Adrenal gland (tissue), 5 donors: ENCODE measurements at regions not wholly inside any gene's neighbourhood (a gene's known extent, or its start where the extent isn't known, plus 50 kb on each side); places are given as distances from the start of the nearest gene placed in this dataset.
A peak's percentile ranks its signal among the peaks of the same experiment; 100 is the strongest.

Source experiments
- POLR2A ChIP-seq, 2 donors: fragments of 450-650 bp; IDR thresholded peaks; one replicate each; pipeline ENCODE4 v1.6.1; 2017; ENCODE audit warnings: antibody characterized with exemption in 2 of 2, mild to moderate bottlenecking in 2 of 2, moderate library complexity in 1 of 2
- TF ChIP-seq, protein P1 (sequence below), 6 experiments: fragments of 450-650 bp in 4 of 6; fragments of 200-600 bp in 2 of 6; sonication (generic) in 1 of 6; IDR thresholded peaks; 1 replicate in 5 of 6; 2 replicates in 1 of 6; pipeline versions ENCODE4 v1.5.1 to v1.8.0; 2016 to 2021; ENCODE audit warnings: antibody characterized with exemption in 6 of 6, mild to moderate bottlenecking in 2 of 6, moderate library complexity in 1 of 6
- donor health status: DM: no; HTN: no; CAD: no.

DNA sequence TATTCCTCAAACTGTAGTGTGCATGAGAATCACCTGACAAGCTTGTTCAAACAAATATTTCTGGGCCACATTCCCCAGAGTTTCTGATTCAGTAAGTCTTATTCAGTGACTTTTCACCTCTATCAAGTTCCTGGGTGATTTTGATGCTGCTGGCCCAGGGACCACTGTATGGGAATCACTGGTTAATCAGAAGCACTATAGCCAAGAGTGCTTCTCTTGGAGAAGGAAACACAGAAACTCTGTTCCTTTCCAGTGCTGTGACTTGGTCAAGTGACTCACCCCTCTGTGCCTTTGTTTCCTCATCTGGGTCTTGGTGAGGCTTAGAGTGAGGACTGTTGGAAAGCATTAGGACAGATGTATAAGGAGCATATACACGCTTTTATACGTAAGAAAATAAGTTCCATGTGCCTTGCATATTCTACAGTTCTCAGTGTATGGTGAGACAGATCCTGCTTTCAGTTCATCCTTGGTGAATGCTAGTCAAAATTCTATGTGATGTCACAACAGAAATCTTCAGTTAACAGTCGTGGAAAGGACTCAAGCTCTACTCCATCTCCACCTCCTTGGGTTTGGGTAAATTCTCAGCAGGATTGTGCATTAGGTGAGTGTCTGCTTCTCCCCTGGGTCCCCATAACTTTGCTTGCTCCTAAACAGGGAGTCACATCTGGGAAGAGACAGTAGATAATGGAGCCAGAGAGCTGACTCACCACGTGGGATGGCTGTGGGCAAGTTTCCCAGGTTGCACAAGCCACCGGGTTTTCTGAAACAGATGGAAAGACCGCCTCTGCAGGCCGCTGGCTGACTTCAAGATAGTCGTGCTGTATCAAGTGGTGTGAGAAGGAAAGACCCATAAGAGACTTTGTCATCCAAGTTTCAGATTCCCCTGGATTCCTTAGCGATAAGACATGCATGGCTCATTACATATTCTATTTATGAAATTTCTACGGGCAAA, 117.0 kb downstream of the NXNL2 start:
- TF ChIP-seq, protein P1, sequence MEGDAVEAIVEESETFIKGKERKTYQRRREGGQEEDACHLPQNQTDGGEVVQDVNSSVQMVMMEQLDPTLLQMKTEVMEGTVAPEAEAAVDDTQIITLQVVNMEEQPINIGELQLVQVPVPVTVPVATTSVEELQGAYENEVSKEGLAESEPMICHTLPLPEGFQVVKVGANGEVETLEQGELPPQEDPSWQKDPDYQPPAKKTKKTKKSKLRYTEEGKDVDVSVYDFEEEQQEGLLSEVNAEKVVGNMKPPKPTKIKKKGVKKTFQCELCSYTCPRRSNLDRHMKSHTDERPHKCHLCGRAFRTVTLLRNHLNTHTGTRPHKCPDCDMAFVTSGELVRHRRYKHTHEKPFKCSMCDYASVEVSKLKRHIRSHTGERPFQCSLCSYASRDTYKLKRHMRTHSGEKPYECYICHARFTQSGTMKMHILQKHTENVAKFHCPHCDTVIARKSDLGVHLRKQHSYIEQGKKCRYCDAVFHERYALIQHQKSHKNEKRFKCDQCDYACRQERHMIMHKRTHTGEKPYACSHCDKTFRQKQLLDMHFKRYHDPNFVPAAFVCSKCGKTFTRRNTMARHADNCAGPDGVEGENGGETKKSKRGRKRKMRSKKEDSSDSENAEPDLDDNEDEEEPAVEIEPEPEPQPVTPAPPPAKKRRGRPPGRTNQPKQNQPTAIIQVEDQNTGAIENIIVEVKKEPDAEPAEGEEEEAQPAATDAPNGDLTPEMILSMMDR (IDR thresholded peaks at IDR 0.05), result peak in 5 of 6 experiments; percentile 24 to 40 (median 29)
- TF ChIP-seq POLR2A (IDR thresholded peaks at IDR 0.05), result no peak
